ENCODE measurements at regions not wholly inside any gene's neighbourhood (a gene's known extent, or its start where the extent isn't known, plus 50 kb on each side); places are given as distances from the start of the nearest gene placed in this dataset.

DNA sequence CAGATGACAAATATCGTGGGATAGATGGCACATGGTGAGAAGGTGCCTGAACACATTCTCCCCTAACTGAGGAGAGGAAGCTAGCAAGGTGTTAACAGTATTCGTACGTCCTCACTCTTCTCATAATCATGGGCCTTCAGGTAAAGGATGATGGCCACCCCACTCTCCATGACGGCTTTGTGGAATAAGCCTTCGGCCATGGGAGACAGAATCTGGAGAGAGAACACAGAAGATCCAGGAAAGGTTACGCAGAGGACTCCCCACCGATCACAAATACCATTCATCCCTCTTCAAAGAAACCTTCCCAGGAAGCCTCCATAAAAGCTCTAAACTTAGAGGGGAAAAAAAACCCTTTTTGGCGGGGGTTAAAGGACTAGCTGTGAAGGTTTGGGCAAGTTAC lies 189.9 kb downstream of the BCR start:
- TF ChIP-seq EP300 (IDR thresholded peaks at IDR 0.05) (no peak), POLR2AphosphoS5 (IDR thresholded peaks at IDR 0.05) (no peak), POLR2A (IDR thresholded peaks at IDR 0.05) (no peak)

Data from stomach (tissue), 4 donors.